Testis (tissue), 2 donors: ENCODE measurements at regions not wholly inside any gene's neighbourhood (a gene's known extent, or its start where the extent isn't known, plus 50 kb on each side); places are given as distances from the start of the nearest gene placed in this dataset.
A peak's percentile ranks its signal among the peaks of the same experiment; 100 is the strongest.

Experiments used
- DNase-seq: peaks from one replicate; pipeline ENCODE4 v3.0.0-alpha.2; 2019
- H3K27ac ChIP-seq, 2 donors: fragments of 200-600 bp; sonication (generic); one replicate each; pipeline ENCODE4 v1.5.1; 2019
- H3K27me3 ChIP-seq: fragments of 200-600 bp; sonication (generic); one replicate; pipeline ENCODE4 v1.5.1; 2019
- H3K36me3 ChIP-seq: fragments of 200-600 bp; sonication (generic); one replicate; pipeline ENCODE4 v1.5.1; 2017; ENCODE audit warnings: low read depth; ENCODE audit errors: missing control alignments
- H3K4me1 ChIP-seq: fragments of 200-600 bp; sonication (generic); one replicate; pipeline ENCODE4 v1.5.1; 2019
- H3K4me3 ChIP-seq, 2 donors: fragments of 200-600 bp; sonication (generic); one replicate each; pipeline ENCODE4 v1.5.1; 2017 to 2019
- H3K9me3 ChIP-seq: fragments of 200-600 bp; sonication (generic); one replicate; pipeline ENCODE4 v1.5.1; 2017
- POLR2A ChIP-seq: fragments of 450-650 bp; IDR thresholded peaks from one replicate; pipeline ENCODE4 v1.6.1; 2017; ENCODE audit warnings: antibody characterized with exemption, mild to moderate bottlenecking, moderate library complexity
- WGBS, 2 donors: methylation state at CpG; one replicate each; pipeline ENCODE4 v1.1.5; 2018; 5-methylcytosine and 5-hydroxymethylcytosine counted together
- intact Hi-C: fragments of 100-400 bp; cut with DNase I; formaldehyde crosslinking; loops from one replicate; pipeline ENCODE4 v1.15.1; 2023; ENCODE audit warnings: low total_unique reads
- TF ChIP-seq, protein P1 (sequence below), 3 experiments: fragments of 450-650 bp in 2 of 3; fragments of 200-600 bp in 1 of 3; sonication (generic) in 1 of 3; IDR thresholded peaks; one replicate each; pipeline ENCODE4 v1.5.1; 2016 to 2019; ENCODE audit warnings: antibody characterized with exemption in 3 of 3, mild to moderate bottlenecking in 2 of 3, moderate library complexity in 1 of 3

DNA sequence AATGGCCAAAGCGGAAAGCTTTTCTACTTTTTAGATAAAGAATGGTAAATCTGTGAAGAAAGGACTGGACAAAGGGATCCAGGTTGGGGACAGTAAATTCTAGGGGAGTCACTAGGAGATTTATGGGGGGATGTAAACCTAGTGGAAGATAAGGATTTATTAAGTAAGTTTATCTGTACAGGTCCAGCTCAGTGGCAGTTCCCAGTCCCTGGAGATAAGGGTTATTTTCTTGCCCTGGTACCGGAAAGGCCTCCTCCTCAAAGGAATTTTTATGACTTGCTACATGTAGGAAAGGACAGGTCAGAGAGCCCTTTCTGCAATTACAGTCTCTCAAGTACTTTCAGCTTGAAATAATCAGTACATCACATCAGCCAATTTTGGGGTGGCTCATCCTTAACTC, 72.6 kb upstream of the BICD1 start:
- TF ChIP-seq, protein P1, sequence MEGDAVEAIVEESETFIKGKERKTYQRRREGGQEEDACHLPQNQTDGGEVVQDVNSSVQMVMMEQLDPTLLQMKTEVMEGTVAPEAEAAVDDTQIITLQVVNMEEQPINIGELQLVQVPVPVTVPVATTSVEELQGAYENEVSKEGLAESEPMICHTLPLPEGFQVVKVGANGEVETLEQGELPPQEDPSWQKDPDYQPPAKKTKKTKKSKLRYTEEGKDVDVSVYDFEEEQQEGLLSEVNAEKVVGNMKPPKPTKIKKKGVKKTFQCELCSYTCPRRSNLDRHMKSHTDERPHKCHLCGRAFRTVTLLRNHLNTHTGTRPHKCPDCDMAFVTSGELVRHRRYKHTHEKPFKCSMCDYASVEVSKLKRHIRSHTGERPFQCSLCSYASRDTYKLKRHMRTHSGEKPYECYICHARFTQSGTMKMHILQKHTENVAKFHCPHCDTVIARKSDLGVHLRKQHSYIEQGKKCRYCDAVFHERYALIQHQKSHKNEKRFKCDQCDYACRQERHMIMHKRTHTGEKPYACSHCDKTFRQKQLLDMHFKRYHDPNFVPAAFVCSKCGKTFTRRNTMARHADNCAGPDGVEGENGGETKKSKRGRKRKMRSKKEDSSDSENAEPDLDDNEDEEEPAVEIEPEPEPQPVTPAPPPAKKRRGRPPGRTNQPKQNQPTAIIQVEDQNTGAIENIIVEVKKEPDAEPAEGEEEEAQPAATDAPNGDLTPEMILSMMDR (IDR thresholded peaks at IDR 0.05): no peak
- no peak for TF ChIP-seq POLR2A
- no peak for DNase-seq
- Histone ChIP-seq H3K9me3 (no peaks in the 10 kb centered on the region), H3K4me1 (peaks cover 15% of the 10 kb centered on the region), H3K36me3 (no peaks in the 10 kb centered on the region), H3K27me3 (no peaks in the 10 kb centered on the region), H3K27ac (no peak overlapping the region), H3K4me3 (no peak overlapping the region)
- WGBS, 2 donors: 60 to 77% methylated on average over 2 of the region's 2 CpGs
- intact Hi-C loops: no loop called here

DNA sequence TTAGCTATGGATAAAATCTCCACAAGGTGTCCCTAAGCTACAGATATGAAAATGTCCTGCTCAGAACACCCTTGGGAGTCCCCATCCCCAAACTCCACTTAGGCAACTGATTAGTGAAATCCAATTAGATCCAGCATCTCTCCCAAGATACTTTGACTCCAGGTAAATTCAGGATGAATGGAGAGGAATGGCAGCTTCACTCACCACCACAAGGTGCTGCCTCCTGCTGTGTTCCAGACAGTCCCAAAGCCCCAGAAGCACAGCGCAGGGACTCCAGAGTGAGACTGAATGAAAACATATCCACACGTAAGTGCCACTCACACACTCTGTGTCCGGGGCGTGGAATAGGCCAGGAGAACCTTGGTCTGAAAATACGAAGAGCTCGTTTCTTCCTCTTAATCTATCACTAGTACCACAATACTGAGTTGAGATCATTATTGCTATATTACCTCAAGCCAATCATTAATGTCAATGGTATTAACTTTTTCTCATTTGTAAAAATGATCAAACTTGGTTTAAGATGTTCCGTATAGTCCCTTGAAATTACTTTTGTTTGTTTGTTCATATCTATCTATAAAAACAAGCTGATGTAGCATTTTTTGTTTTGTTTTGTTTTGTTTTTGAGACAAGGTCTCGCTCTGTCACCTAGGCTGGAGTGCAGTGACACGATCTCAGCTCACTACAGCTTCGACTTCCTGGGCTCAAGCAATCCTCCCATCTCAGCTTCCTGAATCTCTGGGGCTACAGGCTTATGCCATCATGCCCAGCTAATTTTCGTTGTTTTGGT, 70.0 kb upstream of the BICD1 start:
- Histone ChIP-seq H3K27me3 (no peaks in the 10 kb centered on the region), H3K36me3 (no peaks in the 10 kb centered on the region), H3K9me3 (no peaks in the 10 kb centered on the region), H3K27ac (no peak overlapping the region), H3K4me3 (no peak overlapping the region), H3K4me1 (peaks cover 30% of the 10 kb centered on the region)
- intact Hi-C loops: no loop called here
- 87 to 88% methylated on average over 11 of the region's 11 CpGs for WGBS, 2 donors
- no peak for DNase-seq
- TF ChIP-seq, protein P1 (IDR thresholded peaks at IDR 0.05): no peak
- no peak for TF ChIP-seq POLR2A

DNA sequence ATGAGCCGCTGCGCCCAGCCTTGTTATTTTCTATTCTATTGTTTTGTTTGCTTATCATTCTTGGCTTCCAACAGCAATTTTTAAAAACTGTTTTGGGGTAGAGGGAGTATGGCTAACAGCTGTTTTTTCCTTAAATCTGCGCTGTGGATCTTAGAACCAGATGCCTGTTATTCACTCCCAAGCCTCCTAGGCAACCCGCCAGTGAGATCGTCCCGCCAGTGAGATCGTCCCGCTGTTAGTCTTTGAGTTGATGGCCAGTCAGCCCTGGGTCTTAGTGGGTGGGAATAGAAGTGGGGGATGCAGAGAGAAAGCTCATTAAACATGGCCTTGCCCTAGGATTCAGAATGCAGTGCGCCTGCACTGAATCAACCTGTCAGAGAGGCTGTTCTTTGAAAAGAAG, 67.3 kb upstream of the BICD1 start:
- TF ChIP-seq POLR2A: no peak
- TF ChIP-seq, protein P1 (IDR thresholded peaks at IDR 0.05): no peak
- H3K4me1 ChIP-seq: peaks cover 17% of the 10 kb centered on the region
- H3K36me3 ChIP-seq: no peaks in the 10 kb centered on the region
- DNase-seq: peak; percentile 41
- H3K27me3 ChIP-seq: no peaks in the 10 kb centered on the region
- H3K27ac ChIP-seq: peak overlapping the region; percentile 4 to 14
- intact Hi-C loops: no loop called here
- no peaks in the 10 kb centered on the region for H3K9me3 ChIP-seq
- no peak overlapping the region for H3K4me3 ChIP-seq
- WGBS, 2 donors: 26 to 43% methylated on average over 9 of the region's 9 CpGs

GRCh38 chr12:32039917-32040575, 66.6 kb upstream of the BICD1 start:
- Histone ChIP-seq H3K36me3 (no peaks in the 10 kb centered on the region), H3K27ac (peak overlapping the region; percentile 3 to 4), H3K4me3 (no peak overlapping the region), H3K9me3 (no peaks in the 10 kb centered on the region), H3K4me1 (peaks cover 17% of the 10 kb centered on the region), H3K27me3 (no peaks in the 10 kb centered on the region)
- no peak for TF ChIP-seq POLR2A
- TF ChIP-seq, protein P1 (IDR thresholded peaks at IDR 0.05): no peak
- peak; percentile 54 for DNase-seq
- intact Hi-C loops: no loop called here
- WGBS, 2 donors: 33 to 62% methylated on average over 6 of the region's 6 CpGs
